ENCODE measurements at regions not wholly inside any gene's neighbourhood (a gene's known extent, or its start where the extent isn't known, plus 50 kb on each side); places are given as distances from the start of the nearest gene placed in this dataset.

GRCh38 chr21:45352621-45353139 lies 52.3 kb upstream of the COL18A1 start:
- no peak overlapping the region for H3K4me3 ChIP-seq
- peak overlapping the region in 1 of 2 experiments; percentile 67; a peak in 3 of 6 replicates for H3K27ac ChIP-seq
- no peak for TF ChIP-seq NR3C1 (IDR thresholded peaks at IDR 0.05)
- TF ChIP-seq HEYL (CRISPR knock-in tag; IDR thresholded peaks at IDR 0.05) = no peak
- TF ChIP-seq KDM1A (IDR thresholded peaks at IDR 0.05; ENCODE audit: low read depth) = no peak
- no peak for TF ChIP-seq SMC3 (IDR thresholded peaks at IDR 0.05)
- no peak for TF ChIP-seq PBX3 (IDR thresholded peaks at IDR 0.05)
- no peak for TF ChIP-seq KDM5A (IDR thresholded peaks at IDR 0.05)
- TF ChIP-seq MAFK (IDR thresholded peaks at IDR 0.05; ENCODE audit: partially characterized antibody) = no peak
- TF ChIP-seq SREBF2 (IDR thresholded peaks at IDR 0.05) = no peak
- CTCF ChIA-PET = interaction anchor here (1.1 kb wide), 1 partner anchor 60 kb away, joined by 4 read pairs; no protein-coding TSS in a partner anchor
- no peak for FAIRE-seq
- POLR2A ChIA-PET = no interaction called here
- DNase-seq (ENCODE audit: low read depth in 1 of 2, low spot score in 1 of 2) = no peak
- no peaks in the 10 kb centered on the region for H3K9me3 ChIP-seq
- H3K4me1 ChIP-seq = no peaks in the 10 kb centered on the region
- no peak overlapping the region for H3K4me2 ChIP-seq
- ATAC-seq = no peak
- 97% methylated on average over 15 of the region's 26 CpGs for WGBS (ENCODE audit: missing lambda C conversion rate)

- Histone ChIP-seq H3K9me3 (no peaks in the 10 kb centered on the region), H3K4me2 (no peak overlapping the region), H3K27ac (peak overlapping the region in 1 of 2 experiments; percentile 67; a peak in 3 of 6 replicates), H3K4me1 (no peaks in the 10 kb centered on the region), H3K4me3 (no peak overlapping the region)
- FAIRE-seq (no peak), ATAC-seq (no peak), DNase-seq (ENCODE audit: low read depth in 1 of 2, low spot score in 1 of 2) (no peak)
- WGBS (ENCODE audit: missing lambda C conversion rate) = 54% methylated on average over 2 of the region's 3 CpGs
- TF ChIP-seq MYC (IDR thresholded peaks at IDR 0.05; ENCODE audit: borderline replicate concordance, low read length) (no peak), BHLHE40 (IDR thresholded peaks at IDR 0.05; ENCODE audit: low read depth, low read length) (no peak), FOSB (CRISPR knock-in tag; IDR thresholded peaks at IDR 0.05) (no peak), EHF (CRISPR knock-in tag; IDR thresholded peaks at IDR 0.05) (no peak), RNF2 (IDR thresholded peaks at IDR 0.05; ENCODE audit: borderline replicate concordance, low read depth) (no peak), TFCP2L1 (CRISPR knock-in tag; IDR thresholded peaks at IDR 0.05) (no peak), SMC3 (IDR thresholded peaks at IDR 0.05) (no peak), HMGXB4 (CRISPR knock-in tag; IDR thresholded peaks at IDR 0.05; ENCODE audit: borderline replicate concordance) (no peak), BCL3 (IDR thresholded peaks at IDR 0.05) (no peak), HEYL (CRISPR knock-in tag; IDR thresholded peaks at IDR 0.05) (no peak), KDM5A (IDR thresholded peaks at IDR 0.05) (no peak), PBX3 (IDR thresholded peaks at IDR 0.05) (no peak), ESRRA (IDR thresholded peaks at IDR 0.05; ENCODE audit: borderline replicate concordance, low read length) (no peak), HOXB13 (CRISPR knock-in tag; IDR thresholded peaks at IDR 0.05; ENCODE audit: low read depth) (no peak), RFX5 (IDR thresholded peaks at IDR 0.05) (no peak), ZFP36 (IDR thresholded peaks at IDR 0.05; ENCODE audit: borderline replicate concordance, partially characterized antibody) (no peak)
- TF ChIP-seq, protein P1, sequence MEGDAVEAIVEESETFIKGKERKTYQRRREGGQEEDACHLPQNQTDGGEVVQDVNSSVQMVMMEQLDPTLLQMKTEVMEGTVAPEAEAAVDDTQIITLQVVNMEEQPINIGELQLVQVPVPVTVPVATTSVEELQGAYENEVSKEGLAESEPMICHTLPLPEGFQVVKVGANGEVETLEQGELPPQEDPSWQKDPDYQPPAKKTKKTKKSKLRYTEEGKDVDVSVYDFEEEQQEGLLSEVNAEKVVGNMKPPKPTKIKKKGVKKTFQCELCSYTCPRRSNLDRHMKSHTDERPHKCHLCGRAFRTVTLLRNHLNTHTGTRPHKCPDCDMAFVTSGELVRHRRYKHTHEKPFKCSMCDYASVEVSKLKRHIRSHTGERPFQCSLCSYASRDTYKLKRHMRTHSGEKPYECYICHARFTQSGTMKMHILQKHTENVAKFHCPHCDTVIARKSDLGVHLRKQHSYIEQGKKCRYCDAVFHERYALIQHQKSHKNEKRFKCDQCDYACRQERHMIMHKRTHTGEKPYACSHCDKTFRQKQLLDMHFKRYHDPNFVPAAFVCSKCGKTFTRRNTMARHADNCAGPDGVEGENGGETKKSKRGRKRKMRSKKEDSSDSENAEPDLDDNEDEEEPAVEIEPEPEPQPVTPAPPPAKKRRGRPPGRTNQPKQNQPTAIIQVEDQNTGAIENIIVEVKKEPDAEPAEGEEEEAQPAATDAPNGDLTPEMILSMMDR (IDR thresholded peaks at IDR 0.05) = no peak
- TF ChIP-seq, protein P2, sequence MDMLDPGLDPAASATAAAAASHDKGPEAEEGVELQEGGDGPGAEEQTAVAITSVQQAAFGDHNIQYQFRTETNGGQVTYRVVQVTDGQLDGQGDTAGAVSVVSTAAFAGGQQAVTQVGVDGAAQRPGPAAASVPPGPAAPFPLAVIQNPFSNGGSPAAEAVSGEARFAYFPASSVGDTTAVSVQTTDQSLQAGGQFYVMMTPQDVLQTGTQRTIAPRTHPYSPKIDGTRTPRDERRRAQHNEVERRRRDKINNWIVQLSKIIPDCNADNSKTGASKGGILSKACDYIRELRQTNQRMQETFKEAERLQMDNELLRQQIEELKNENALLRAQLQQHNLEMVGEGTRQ (IDR thresholded peaks at IDR 0.05) = no peak
- TF ChIP-seq, protein P3, sequence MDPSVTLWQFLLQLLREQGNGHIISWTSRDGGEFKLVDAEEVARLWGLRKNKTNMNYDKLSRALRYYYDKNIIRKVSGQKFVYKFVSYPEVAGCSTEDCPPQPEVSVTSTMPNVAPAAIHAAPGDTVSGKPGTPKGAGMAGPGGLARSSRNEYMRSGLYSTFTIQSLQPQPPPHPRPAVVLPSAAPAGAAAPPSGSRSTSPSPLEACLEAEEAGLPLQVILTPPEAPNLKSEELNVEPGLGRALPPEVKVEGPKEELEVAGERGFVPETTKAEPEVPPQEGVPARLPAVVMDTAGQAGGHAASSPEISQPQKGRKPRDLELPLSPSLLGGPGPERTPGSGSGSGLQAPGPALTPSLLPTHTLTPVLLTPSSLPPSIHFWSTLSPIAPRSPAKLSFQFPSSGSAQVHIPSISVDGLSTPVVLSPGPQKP (IDR thresholded peaks at IDR 0.05; ENCODE audit: low read depth, low read length) = no peak
- TF ChIP-seq, protein P4, sequence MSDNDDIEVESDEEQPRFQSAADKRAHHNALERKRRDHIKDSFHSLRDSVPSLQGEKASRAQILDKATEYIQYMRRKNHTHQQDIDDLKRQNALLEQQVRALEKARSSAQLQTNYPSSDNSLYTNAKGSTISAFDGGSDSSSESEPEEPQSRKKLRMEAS (IDR thresholded peaks at IDR 0.05) = no peak
- POLR2A ChIA-PET = no interaction called here
- CTCF ChIA-PET = no interaction called here
Measured at GRCh38 chr21:45353200-45353599, 51.8 kb upstream of the COL18A1 start.
